ENCODE measurements at regions not wholly inside any gene's neighbourhood (a gene's known extent, or its start where the extent isn't known, plus 50 kb on each side); places are given as distances from the start of the nearest gene placed in this dataset.

GRCh38 chr2:157184161-157184895 lies 73.2 kb upstream of the GALNT5 start:
- H3K27me3 Mint-ChIP-seq (ENCODE audit: low read depth), result no peaks in the 10 kb centered on the region
- ChIA-PET POLR2A (no interaction called here), CTCF (interaction anchor here (0.6 to 1.2 kb wide), 15 partner anchors 9 to 1811 kb away, joined by 3 to 8 read pairs (median 4); partner anchors contain the start of gene ACVR1C)
- ATAC-seq (no peak), DNase-seq (ENCODE audit: low spot score) (no peak)
- H3K4me3 Mint-ChIP-seq, result no peak overlapping the region
- no peaks in the 10 kb centered on the region for H3K36me3 Mint-ChIP-seq
- no peaks in the 10 kb centered on the region for H3K4me1 Mint-ChIP-seq
- no peak overlapping the region for H3K27ac Mint-ChIP-seq
- TF ChIP-seq ZNF423 (CRISPR knock-in tag; IDR thresholded peaks at IDR 0.05), result no peak
- TF ChIP-seq ATF2 (CRISPR knock-in tag; IDR thresholded peaks at IDR 0.05; ENCODE audit: borderline replicate concordance, low read depth), result no peak
- no peak for TF ChIP-seq NR2C2 (CRISPR knock-in tag; IDR thresholded peaks at IDR 0.05)
- TF ChIP-seq, protein P1, sequence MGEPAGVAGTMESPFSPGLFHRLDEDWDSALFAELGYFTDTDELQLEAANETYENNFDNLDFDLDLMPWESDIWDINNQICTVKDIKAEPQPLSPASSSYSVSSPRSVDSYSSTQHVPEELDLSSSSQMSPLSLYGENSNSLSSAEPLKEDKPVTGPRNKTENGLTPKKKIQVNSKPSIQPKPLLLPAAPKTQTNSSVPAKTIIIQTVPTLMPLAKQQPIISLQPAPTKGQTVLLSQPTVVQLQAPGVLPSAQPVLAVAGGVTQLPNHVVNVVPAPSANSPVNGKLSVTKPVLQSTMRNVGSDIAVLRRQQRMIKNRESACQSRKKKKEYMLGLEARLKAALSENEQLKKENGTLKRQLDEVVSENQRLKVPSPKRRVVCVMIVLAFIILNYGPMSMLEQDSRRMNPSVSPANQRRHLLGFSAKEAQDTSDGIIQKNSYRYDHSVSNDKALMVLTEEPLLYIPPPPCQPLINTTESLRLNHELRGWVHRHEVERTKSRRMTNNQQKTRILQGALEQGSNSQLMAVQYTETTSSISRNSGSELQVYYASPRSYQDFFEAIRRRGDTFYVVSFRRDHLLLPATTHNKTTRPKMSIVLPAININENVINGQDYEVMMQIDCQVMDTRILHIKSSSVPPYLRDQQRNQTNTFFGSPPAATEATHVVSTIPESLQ (CRISPR knock-in tag; IDR thresholded peaks at IDR 0.05), result no peak
- TF ChIP-seq CBFB (CRISPR knock-in tag; IDR thresholded peaks at IDR 0.05; ENCODE audit: low read depth), result no peak
- TF ChIP-seq ZNF396 (CRISPR knock-in tag; IDR thresholded peaks at IDR 0.05; ENCODE audit: borderline replicate concordance), result no peak
- TF ChIP-seq, protein P2, sequence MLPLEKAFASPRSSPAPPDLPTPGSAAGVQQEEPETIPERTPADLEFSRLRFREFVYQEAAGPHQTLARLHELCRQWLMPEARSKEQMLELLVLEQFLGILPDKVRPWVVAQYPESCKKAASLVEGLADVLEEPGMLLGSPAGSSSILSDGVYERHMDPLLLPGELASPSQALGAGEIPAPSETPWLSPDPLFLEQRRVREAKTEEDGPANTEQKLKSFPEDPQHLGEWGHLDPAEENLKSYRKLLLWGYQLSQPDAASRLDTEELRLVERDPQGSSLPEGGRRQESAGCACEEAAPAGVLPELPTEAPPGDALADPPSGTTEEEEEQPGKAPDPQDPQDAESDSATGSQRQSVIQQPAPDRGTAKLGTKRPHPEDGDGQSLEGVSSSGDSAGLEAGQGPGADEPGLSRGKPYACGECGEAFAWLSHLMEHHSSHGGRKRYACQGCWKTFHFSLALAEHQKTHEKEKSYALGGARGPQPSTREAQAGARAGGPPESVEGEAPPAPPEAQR (CRISPR knock-in tag; IDR thresholded peaks at IDR 0.05), result no peak
- no peak for TF ChIP-seq ZNF416 (CRISPR knock-in tag; IDR thresholded peaks at IDR 0.05)
- no peak for TF ChIP-seq FOXJ3 (CRISPR knock-in tag; IDR thresholded peaks at IDR 0.05; ENCODE audit: borderline replicate concordance)
- no peaks in the 10 kb centered on the region for H3K9me3 Mint-ChIP-seq

GRCh38 chr2:157185476-157186227 lies 71.9 kb upstream of the GALNT5 start:
- ATAC-seq, result no peak
- H3K27ac Mint-ChIP-seq, result no peak overlapping the region; the same call in 1 of the 2 replicates

More at GRCh38 chr2:157185476-157186227, 71.9 kb upstream of the GALNT5 start:
- Mint-ChIP-seq H3K27me3 (ENCODE audit: low read depth) (no peaks in the 10 kb centered on the region), H3K9me3 (no peaks in the 10 kb centered on the region), H3K4me3 (no peak overlapping the region), H3K4me1 (no peaks in the 10 kb centered on the region), H3K36me3 (no peaks in the 10 kb centered on the region)
- ChIA-PET POLR2A (no interaction called here), CTCF (no interaction called here)
- TF ChIP-seq GRHL2 (CRISPR knock-in tag; IDR thresholded peaks at IDR 0.05; ENCODE audit: insufficient replicate concordance, severe bottlenecking) (no peak), EMX1 (CRISPR knock-in tag; IDR thresholded peaks at IDR 0.05) (no peak), ESRRA (CRISPR knock-in tag; IDR thresholded peaks at IDR 0.05; ENCODE audit: borderline replicate concordance) (no peak), E2F4 (CRISPR knock-in tag; IDR thresholded peaks at IDR 0.05; ENCODE audit: borderline replicate concordance, low read depth) (no peak), USF1 (CRISPR knock-in tag; IDR thresholded peaks at IDR 0.05) (no peak), TEAD4 (CRISPR knock-in tag; IDR thresholded peaks at IDR 0.05) (no peak)
- no peak for DNase-seq (ENCODE audit: low spot score)
